Glutamatergic neuron (in vitro differentiated cells): ENCODE measurements at regions not wholly inside any gene's neighbourhood (a gene's known extent, or its start where the extent isn't known, plus 50 kb on each side); places are given as distances from the start of the nearest gene placed in this dataset.

Experiments used
- DNase-seq: peaks from one replicate; pipeline ENCODE4 v3.0.0; 2022
- H3K27ac Mint-ChIP-seq: one replicate; pipeline ENCODE4 v1.8.0; 2020; ENCODE audit warnings: mild to moderate bottlenecking, mixed read lengths, inconsistent platforms; ENCODE audit not compliant: unreplicated experiment
- H3K27me3 Mint-ChIP-seq: one replicate; pipeline ENCODE4 v1.8.0; 2020; ENCODE audit warnings: mild to moderate bottlenecking, moderate library complexity, mixed read lengths, inconsistent platforms; ENCODE audit not compliant: unreplicated experiment
- H3K36me3 Mint-ChIP-seq: one replicate; pipeline ENCODE4 v1.8.0; 2020; ENCODE audit warnings: mild to moderate bottlenecking, mixed read lengths, inconsistent platforms; ENCODE audit not compliant: unreplicated experiment
- H3K4me1 Mint-ChIP-seq: one replicate; pipeline ENCODE4 v1.8.0; 2020; ENCODE audit warnings: mild to moderate bottlenecking, low read depth, mixed read lengths, inconsistent platforms; ENCODE audit not compliant: unreplicated experiment
- H3K4me3 Mint-ChIP-seq: one replicate; pipeline ENCODE4 v1.8.0; 2020; ENCODE audit warnings: mild to moderate bottlenecking, mixed read lengths, inconsistent platforms; ENCODE audit not compliant: unreplicated experiment
- H3K9me3 Mint-ChIP-seq: one replicate; pipeline ENCODE4 v1.8.0; 2020; ENCODE audit warnings: mild to moderate bottlenecking, moderate library complexity, mixed read lengths, inconsistent platforms; ENCODE audit not compliant: unreplicated experiment
- CTCF ChIP-seq: fragments of 200-600 bp; sonication (generic); IDR thresholded peaks from one replicate; pipeline ENCODE4 v1.5.0; 2021; ENCODE audit not compliant: partially characterized antibody, unreplicated experiment

GRCh38 chr7:36048141-36048901, 104.7 kb upstream of the EEPD1 start:
- Mint-ChIP-seq H3K36me3 (peaks cover 4% of the 10 kb centered on the region), H3K27me3 (no peaks in the 10 kb centered on the region), H3K27ac (peak overlapping the region; percentile 79), H3K9me3 (peaks cover 9% of the 10 kb centered on the region), H3K4me1 (peaks cover 59% of the 10 kb centered on the region), H3K4me3 (peak overlapping the region; percentile 35)
- no peak for TF ChIP-seq CTCF
- no peak for DNase-seq

GRCh38 chr7:36048902-36049240, 104.2 kb upstream of the EEPD1 start:
- TF ChIP-seq CTCF, result no peak
- DNase-seq, result no peak
- peaks cover 4% of the 10 kb centered on the region for H3K36me3 Mint-ChIP-seq
- peaks cover 9% of the 10 kb centered on the region for H3K9me3 Mint-ChIP-seq
- peaks cover 63% of the 10 kb centered on the region for H3K4me1 Mint-ChIP-seq
- no peak overlapping the region for H3K27ac Mint-ChIP-seq
- H3K27me3 Mint-ChIP-seq, result no peaks in the 10 kb centered on the region
- H3K4me3 Mint-ChIP-seq, result no peak overlapping the region

DNA sequence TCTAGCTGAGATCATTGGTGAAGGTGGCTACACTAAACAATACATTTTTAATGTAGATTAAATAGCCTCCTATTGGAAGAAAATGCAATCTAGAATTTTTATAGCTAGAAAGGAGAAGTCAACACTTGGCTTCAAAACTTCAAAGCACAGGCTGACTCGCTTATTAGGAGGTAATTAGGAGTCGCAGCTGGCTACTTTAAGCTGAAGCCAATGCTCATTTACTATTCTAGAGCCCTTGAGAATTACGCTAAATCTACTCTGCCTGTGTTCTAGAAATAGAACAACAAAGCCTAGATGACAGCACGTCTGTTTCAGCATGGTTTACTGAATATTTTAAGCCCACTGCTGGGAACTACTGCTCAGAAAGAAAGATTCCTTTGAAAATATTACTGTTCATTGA, 101.6 kb upstream of the EEPD1 start:
- H3K36me3 Mint-ChIP-seq, result peaks cover 4% of the 10 kb centered on the region
- H3K4me1 Mint-ChIP-seq, result peaks cover 56% of the 10 kb centered on the region
- H3K27me3 Mint-ChIP-seq, result no peaks in the 10 kb centered on the region
- no peak for DNase-seq
- peaks cover 7% of the 10 kb centered on the region for H3K9me3 Mint-ChIP-seq
- no peak for TF ChIP-seq CTCF
- peak overlapping the region; percentile 63 for H3K4me3 Mint-ChIP-seq
- peak overlapping the region; percentile 94 for H3K27ac Mint-ChIP-seq

DNA sequence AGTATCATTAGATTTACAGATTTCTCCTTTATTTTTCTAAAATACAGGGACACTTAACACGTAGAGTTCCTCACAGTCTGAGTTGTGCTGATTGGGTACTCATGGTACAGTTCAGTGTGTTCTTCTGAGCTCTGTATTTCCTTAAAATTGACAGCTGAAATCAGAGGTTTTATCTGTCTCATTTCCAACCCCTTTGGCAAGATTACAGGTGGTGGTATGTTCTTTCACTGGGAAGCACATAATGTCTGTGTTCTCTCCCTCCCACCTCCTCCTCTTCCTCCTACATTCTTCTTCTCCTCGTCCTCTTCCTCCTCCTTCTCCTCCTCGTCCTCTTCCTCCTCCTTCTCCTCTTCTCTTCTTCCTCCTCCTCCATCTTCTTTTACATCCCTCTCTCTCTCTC, 99.5 kb upstream of the EEPD1 start:
- H3K27ac Mint-ChIP-seq, result peak overlapping the region; percentile 53
- H3K36me3 Mint-ChIP-seq, result peaks cover 4% of the 10 kb centered on the region
- TF ChIP-seq CTCF, result no peak
- H3K4me3 Mint-ChIP-seq, result peak overlapping the region; percentile 33
- H3K4me1 Mint-ChIP-seq, result peaks cover 59% of the 10 kb centered on the region
- peaks cover 6% of the 10 kb centered on the region for H3K27me3 Mint-ChIP-seq
- peaks cover 9% of the 10 kb centered on the region for H3K9me3 Mint-ChIP-seq
- no peak for DNase-seq

- Mint-ChIP-seq H3K27me3 (peaks cover 6% of the 10 kb centered on the region), H3K4me3 (no peak overlapping the region), H3K36me3 (peaks cover 4% of the 10 kb centered on the region), H3K9me3 (peaks cover 8% of the 10 kb centered on the region), H3K4me1 (peaks cover 57% of the 10 kb centered on the region), H3K27ac (no peak overlapping the region)
- no peak for DNase-seq
- no peak for TF ChIP-seq CTCF
These were observed 98.4 kb upstream of the EEPD1 start for GRCh38 chr7:36054637-36055036.
